ENCODE measurements at regions not wholly inside any gene's neighbourhood (a gene's known extent, or its start where the extent isn't known, plus 50 kb on each side); places are given as distances from the start of the nearest gene placed in this dataset.

DNA sequence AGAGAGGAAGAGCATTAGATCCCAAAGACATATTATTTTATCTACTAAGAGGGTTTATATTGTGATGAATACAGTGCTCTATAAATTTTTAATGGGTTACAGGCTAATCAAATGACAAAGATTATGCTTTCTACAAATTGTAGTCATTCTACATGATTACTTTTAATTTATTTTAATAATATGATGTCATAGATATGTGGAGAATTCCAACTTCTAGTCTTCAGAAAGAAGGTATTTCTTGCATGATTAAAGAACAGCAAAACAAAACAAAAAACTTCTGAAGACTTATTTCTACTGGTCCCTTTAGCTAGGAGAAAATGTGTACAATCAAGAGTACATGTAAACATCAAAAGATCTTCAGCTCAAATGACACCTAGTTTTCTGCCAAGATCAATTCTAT lies 71.5 kb upstream of the FOXG1 start:
- TF ChIP-seq, protein P1, sequence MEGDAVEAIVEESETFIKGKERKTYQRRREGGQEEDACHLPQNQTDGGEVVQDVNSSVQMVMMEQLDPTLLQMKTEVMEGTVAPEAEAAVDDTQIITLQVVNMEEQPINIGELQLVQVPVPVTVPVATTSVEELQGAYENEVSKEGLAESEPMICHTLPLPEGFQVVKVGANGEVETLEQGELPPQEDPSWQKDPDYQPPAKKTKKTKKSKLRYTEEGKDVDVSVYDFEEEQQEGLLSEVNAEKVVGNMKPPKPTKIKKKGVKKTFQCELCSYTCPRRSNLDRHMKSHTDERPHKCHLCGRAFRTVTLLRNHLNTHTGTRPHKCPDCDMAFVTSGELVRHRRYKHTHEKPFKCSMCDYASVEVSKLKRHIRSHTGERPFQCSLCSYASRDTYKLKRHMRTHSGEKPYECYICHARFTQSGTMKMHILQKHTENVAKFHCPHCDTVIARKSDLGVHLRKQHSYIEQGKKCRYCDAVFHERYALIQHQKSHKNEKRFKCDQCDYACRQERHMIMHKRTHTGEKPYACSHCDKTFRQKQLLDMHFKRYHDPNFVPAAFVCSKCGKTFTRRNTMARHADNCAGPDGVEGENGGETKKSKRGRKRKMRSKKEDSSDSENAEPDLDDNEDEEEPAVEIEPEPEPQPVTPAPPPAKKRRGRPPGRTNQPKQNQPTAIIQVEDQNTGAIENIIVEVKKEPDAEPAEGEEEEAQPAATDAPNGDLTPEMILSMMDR (IDR thresholded peaks at IDR 0.05; ENCODE audit: low read depth, low read length, poor library complexity, severe bottlenecking): no peak
- TF ChIP-seq EZH2phosphoT487 (IDR thresholded peaks at IDR 0.05; ENCODE audit: borderline replicate concordance, low read length): no peak

Data from DOHH2 (cell line).